ENCODE measurements at regions not wholly inside any gene's neighbourhood (a gene's known extent, or its start where the extent isn't known, plus 50 kb on each side); places are given as distances from the start of the nearest gene placed in this dataset.

- CTCF ChIA-PET = no interaction called here
- Histone ChIP-seq H2AFZ (ENCODE audit: insufficient read depth, low read depth, low read length, poor library complexity, severe bottlenecking) (no peak overlapping the region), H4K20me1 (ENCODE audit: control insufficient read depth, insufficient read depth, low read length, poor library complexity, severe bottlenecking) (no peaks in the 10 kb centered on the region), H3K27me3 (replicated peaks in 1 of 4; ENCODE audit: control extremely low read depth in 1 of 4, control insufficient read depth in 3 of 4, insufficient read depth in 4 of 4, low read length in 3 of 4) (no peaks in the 10 kb centered on the region), H3K9me3 (ENCODE audit: control extremely low read depth in 1 of 3, control insufficient read depth in 2 of 3, insufficient read depth in 1 of 3, low read length in 2 of 3) (no peaks in the 10 kb centered on the region), H3K36me3 (replicated peaks in 1 of 2; ENCODE audit: control extremely low read depth in 1 of 2, control insufficient read depth in 1 of 2, extremely low read depth in 1 of 2, insufficient read depth in 2 of 2, low read length in 1 of 2) (no peaks in the 10 kb centered on the region), H3K4me1 (ENCODE audit: control insufficient read depth in 2 of 2, insufficient read depth in 2 of 2, low read length in 2 of 2) (no peaks in the 10 kb centered on the region), H3K9ac (ENCODE audit: low read length) (no peak overlapping the region), H3K4me3 (ENCODE audit: control extremely low read depth in 1 of 5, extremely low read depth in 1 of 5, insufficient read depth in 1 of 5, low read depth in 2 of 5, low read length in 4 of 5) (no peak overlapping the region), H3K79me2 (ENCODE audit: control insufficient read depth, insufficient read depth, low read length) (no peaks in the 10 kb centered on the region), H3K27ac (ENCODE audit: low read length in 2 of 2) (no peak overlapping the region), H3K4me2 (replicated peaks; ENCODE audit: low read depth, low read length, poor library complexity, severe bottlenecking) (no peak overlapping the region)
- Mint-ChIP-seq H3K27ac (no peak overlapping the region), H3K4me3 (no peak overlapping the region), H3K9me3 (ENCODE audit: insufficient read depth) (no peaks in the 10 kb centered on the region), H3K27me3 (no peaks in the 10 kb centered on the region), H3K4me1 (no peaks in the 10 kb centered on the region)
- ATAC-seq (ENCODE audit: low read depth) (no peak), DNase-seq (no peak)
- TF ChIP-seq EZH2 (IDR thresholded peaks at IDR 0.05; ENCODE audit: borderline replicate concordance, insufficient read depth, low read depth, low read length, poor library complexity, severe bottlenecking) (no peak), CTCF (IDR thresholded peaks at IDR 0.05) (no peak)
- POLR2A ChIA-PET = no interaction called here
- no CpG with 5 or more reads among the region's 2 CpGs for WGBS (ENCODE audit: insufficient coverage)
- intact Hi-C loops (cut with micrococcal nuclease) = no loop called here
These were observed 314.6 kb upstream of the CASK start for GRCh38 chrX:42237956-42238355.

GRCh38 chrX:42229533-42229932 is 306.2 kb upstream of the CASK start:
- no peak for ATAC-seq (ENCODE audit: low read depth)
- H3K27ac Mint-ChIP-seq = no peak overlapping the region
- Histone ChIP-seq H3K79me2 (ENCODE audit: control insufficient read depth, insufficient read depth, low read length) (no peaks in the 10 kb centered on the region), H3K9ac (ENCODE audit: low read length) (no peak overlapping the region), H3K4me1 (ENCODE audit: control insufficient read depth in 2 of 2, insufficient read depth in 2 of 2, low read length in 2 of 2) (no peaks in the 10 kb centered on the region), H3K4me2 (replicated peaks; ENCODE audit: low read depth, low read length, poor library complexity, severe bottlenecking) (no peak overlapping the region), H3K9me3 (ENCODE audit: control extremely low read depth in 1 of 3, control insufficient read depth in 2 of 3, insufficient read depth in 1 of 3, low read length in 2 of 3) (peaks cover 0 to 5% (median 4%) of the 10 kb centered on the region in 3 donors), H3K36me3 (replicated peaks in 1 of 2; ENCODE audit: control extremely low read depth in 1 of 2, control insufficient read depth in 1 of 2, extremely low read depth in 1 of 2, insufficient read depth in 2 of 2, low read length in 1 of 2) (no peaks in the 10 kb centered on the region), H3K4me3 (ENCODE audit: control extremely low read depth in 1 of 5, extremely low read depth in 1 of 5, insufficient read depth in 1 of 5, low read depth in 2 of 5, low read length in 4 of 5) (no peak overlapping the region), H4K20me1 (ENCODE audit: control insufficient read depth, insufficient read depth, low read length, poor library complexity, severe bottlenecking) (no peaks in the 10 kb centered on the region), H3K27me3 (replicated peaks in 1 of 4; ENCODE audit: control extremely low read depth in 1 of 4, control insufficient read depth in 3 of 4, insufficient read depth in 4 of 4, low read length in 3 of 4) (no peaks in the 10 kb centered on the region), H3K27ac (ENCODE audit: low read length in 2 of 2) (no peak overlapping the region), H2AFZ (ENCODE audit: insufficient read depth, low read depth, low read length, poor library complexity, severe bottlenecking) (no peak overlapping the region)
- ChIA-PET POLR2A (no interaction called here), CTCF (no interaction called here)
- TF ChIP-seq CTCF (IDR thresholded peaks at IDR 0.05) (no peak), EZH2 (IDR thresholded peaks at IDR 0.05; ENCODE audit: borderline replicate concordance, insufficient read depth, low read depth, low read length, poor library complexity, severe bottlenecking) (no peak)
- peaks cover 5% of the 10 kb centered on the region for H3K9me3 Mint-ChIP-seq (ENCODE audit: insufficient read depth)
- no peak overlapping the region for H3K4me3 Mint-ChIP-seq
- WGBS (ENCODE audit: insufficient coverage) = no CpG with 5 or more reads among the region's 2 CpGs
- DNase-seq = no peak
- intact Hi-C loops (cut with micrococcal nuclease) = no loop called here
- no peaks in the 10 kb centered on the region for H3K4me1 Mint-ChIP-seq
- peaks cover 4% of the 10 kb centered on the region for H3K27me3 Mint-ChIP-seq
